IMR-90 (cell line): ENCODE measurements at regions not wholly inside any gene's neighbourhood (a gene's known extent, or its start where the extent isn't known, plus 50 kb on each side); places are given as distances from the start of the nearest gene placed in this dataset.

Experiments used
- ATAC-seq: fragments of 200-7000 bp; cut with Tn5 transposase; 2 replicates; pipeline ENCODE4 v1.9.1; 2020; ENCODE audit warnings: low read depth, mild to moderate bottlenecking, moderate library complexity
- BruUV-seq: library from RNA; stranded (reverse); fragments of 400-500 nt; replicated peaks from 2 replicates; lab custom pipeline; 2021; lab: Mats Ljungman, UMichigan
- CTCF ChIA-PET: fragments of 300-600 bp; formaldehyde crosslinking; extraction: SDS; loops from one replicate; lab custom pipeline; 2021; ENCODE audit warnings: antibody characterized with exemption; lab: Yijun Ruan, JAX
- POLR2A ChIA-PET: fragments of 300-600 bp; sonication (Branson Sonifier 250); formaldehyde crosslinking; loops from one replicate; lab custom pipeline; 2022; ENCODE audit warnings: antibody characterized with exemption; ENCODE audit not compliant: unreplicated experiment; lab: Charles Lee
- DNase-seq: peaks from one replicate; pipeline ENCODE4 v3.0.0; 2013
- H2AFZ ChIP-seq: replicated peaks from 2 replicates; pipeline ENCODE3; 2013; ENCODE audit warnings: low read length, mild to moderate bottlenecking; ENCODE audit not compliant: poor library complexity
- H2AK5ac ChIP-seq: 2 replicates; pipeline ENCODE4 v1.6.1; 2013; ENCODE audit warnings: low read depth, low read length, inconsistent platforms
- H2AK9ac ChIP-seq: replicated peaks from 2 replicates; pipeline ENCODE3; 2013; ENCODE audit warnings: mild to moderate bottlenecking, low read depth, low read length, moderate library complexity; ENCODE audit not compliant: poor library complexity
- H2BK120ac ChIP-seq: 2 replicates; pipeline ENCODE4 v1.6.1; 2013; ENCODE audit warnings: low read depth, low read length, inconsistent platforms
- H2BK15ac ChIP-seq: 3 replicates; pipeline ENCODE4 v1.6.1; 2013; ENCODE audit warnings: low read depth, low read length, inconsistent platforms
- H2BK20ac ChIP-seq: 2 replicates; pipeline ENCODE4 v1.6.1; 2013; ENCODE audit warnings: low read depth, mild to moderate bottlenecking, inconsistent platforms, low read length, moderate library complexity
- H2BK5ac ChIP-seq: 2 replicates; pipeline ENCODE4 v1.6.1; 2013; ENCODE audit warnings: mild to moderate bottlenecking, low read depth, low read length, inconsistent platforms; ENCODE audit not compliant: poor library complexity, severe bottlenecking
- H3K14ac ChIP-seq: replicated peaks from 2 replicates; pipeline ENCODE4 v1.6.1; 2013; ENCODE audit warnings: low read depth, low read length, inconsistent platforms
- H3K18ac ChIP-seq: 2 replicates; pipeline ENCODE4 v1.6.1; 2013; ENCODE audit warnings: low read depth, low read length, control low read depth
- H3K23ac ChIP-seq: 2 replicates; pipeline ENCODE4 v1.6.1; 2013; ENCODE audit warnings: low read depth, low read length, inconsistent platforms
- H3K27ac ChIP-seq: 2 replicates; pipeline ENCODE4 v1.5.1; 2013; ENCODE audit warnings: mild to moderate bottlenecking, control low read depth, low read length; ENCODE audit not compliant: insufficient read depth
- H3K27me3 ChIP-seq: 2 replicates; pipeline ENCODE4 v1.6.1; 2013; ENCODE audit warnings: low read length; ENCODE audit not compliant: control insufficient read depth, insufficient read depth
- H3K36me3 ChIP-seq: 2 replicates; pipeline ENCODE4 v1.6.1; 2013; ENCODE audit warnings: low read length, mixed read lengths; ENCODE audit not compliant: control insufficient read depth, insufficient read depth
- H3K4ac ChIP-seq: 2 replicates; pipeline ENCODE4 v1.6.1; 2013; ENCODE audit warnings: low read depth, low read length, inconsistent platforms
- H3K4me1 ChIP-seq: 2 replicates; pipeline ENCODE4 v1.6.1; 2013; ENCODE audit warnings: low read length, mixed read lengths; ENCODE audit not compliant: control insufficient read depth, insufficient read depth
- H3K4me2 ChIP-seq: 2 replicates; pipeline ENCODE4 v1.6.1; 2013; ENCODE audit warnings: low read depth, mild to moderate bottlenecking, control low read depth, low read length, moderate library complexity
- H3K4me3 ChIP-seq: 2 replicates; pipeline ENCODE4 v1.5.1; 2013; ENCODE audit warnings: low read depth, mild to moderate bottlenecking, control low read depth, low read length, moderate library complexity; ENCODE audit not compliant: insufficient read depth
- H3K56ac ChIP-seq: 2 replicates; pipeline ENCODE4 v1.6.1; 2013; ENCODE audit warnings: low read length, inconsistent platforms; ENCODE audit not compliant: insufficient read depth; ENCODE audit errors: extremely low read depth
- H3K79me1 ChIP-seq, 2 experiments: 2 replicates each; pipeline ENCODE4 v1.6.1; 2013; ENCODE audit warnings: low read length in 2 of 2, inconsistent platforms in 1 of 2, low read depth in 1 of 2
- H3K9ac ChIP-seq: 2 replicates; pipeline ENCODE4 v1.6.1; 2013; ENCODE audit warnings: low read depth, low read length, control low read depth
- H3K9me1 ChIP-seq: 2 replicates; pipeline ENCODE4 v1.6.1; 2013; ENCODE audit warnings: low read length, inconsistent platforms; ENCODE audit not compliant: insufficient read depth
- H3K9me3 ChIP-seq: 2 replicates; pipeline ENCODE4 v1.6.1; 2013; ENCODE audit warnings: low read length; ENCODE audit not compliant: control insufficient read depth, insufficient read depth
- H4K20me1 ChIP-seq: 2 replicates; pipeline ENCODE4 v1.6.1; 2013; ENCODE audit warnings: low read length, inconsistent platforms; ENCODE audit not compliant: insufficient read depth
- H4K5ac ChIP-seq: 2 replicates; pipeline ENCODE4 v1.6.1; 2013; ENCODE audit warnings: mild to moderate bottlenecking, low read depth, low read length, control low read depth
- H4K8ac ChIP-seq, 2 experiments: 2 replicates each; pipeline ENCODE4 v1.6.1; 2013; ENCODE audit warnings: low read depth in 2 of 2, low read length in 2 of 2, control low read depth in 1 of 2, inconsistent platforms in 1 of 2
- H4K91ac ChIP-seq: 2 replicates; pipeline ENCODE4 v1.6.1; 2013; ENCODE audit warnings: low read depth, low read length, inconsistent platforms; ENCODE audit not compliant: insufficient read depth
- BHLHE40 ChIP-seq: fragments of 150-350 bp; IDR thresholded peaks from 2 replicates; pipeline ENCODE4 v1.6.1; 2016; ENCODE audit warnings: mild to moderate bottlenecking, low read depth, low read length
- CEBPB ChIP-seq: IDR thresholded peaks from 2 replicates; pipeline ENCODE4 v1.6.1; 2012; ENCODE audit warnings: low read depth, low read length, improper control_type of control experiment
- CHD1 ChIP-seq: IDR thresholded peaks from 2 replicates; pipeline ENCODE4 v1.6.1; 2012; ENCODE audit warnings: low read depth, low read length, improper control_type of control experiment
- ELK1 ChIP-seq: fragments of 150-350 bp; IDR thresholded peaks from 2 replicates; pipeline ENCODE4 v1.6.1; 2016; ENCODE audit warnings: low read depth, mild to moderate bottlenecking, low read length, moderate library complexity, borderline replicate concordance
- MAFK ChIP-seq: IDR thresholded peaks from 2 replicates; pipeline ENCODE4 v1.6.1; 2012; ENCODE audit warnings: low read depth, low read length, improper control_type of control experiment
- MAZ ChIP-seq: IDR thresholded peaks from 2 replicates; pipeline ENCODE4 v1.6.1; 2012; ENCODE audit warnings: low read depth, mild to moderate bottlenecking, low read length, improper control_type of control experiment, moderate library complexity, borderline replicate concordance
- MXI1 ChIP-seq: IDR thresholded peaks from 2 replicates; pipeline ENCODE4 v1.6.1; 2012; ENCODE audit warnings: low read depth, mild to moderate bottlenecking, low read length, moderate library complexity, borderline replicate concordance
- NFE2L2 ChIP-seq: fragments of 150-350 bp; IDR thresholded peaks from 2 replicates; pipeline ENCODE4 v1.6.1; 2016; ENCODE audit warnings: low read depth, mild to moderate bottlenecking, low read length
- RAD21 ChIP-seq: IDR thresholded peaks from 2 replicates; pipeline ENCODE4 v1.6.1; 2012; ENCODE audit warnings: low read length, improper control_type of control experiment
- RCOR1 ChIP-seq: IDR thresholded peaks from 2 replicates; pipeline ENCODE4 v1.6.1; 2012; ENCODE audit warnings: mild to moderate bottlenecking, low read length, improper control_type of control experiment; ENCODE audit not compliant: insufficient replicate concordance
- RFX5 ChIP-seq: IDR thresholded peaks from 2 replicates; pipeline ENCODE4 v1.8.0; 2012; ENCODE audit warnings: low read depth, mild to moderate bottlenecking, low read length, moderate library complexity
- SMC3 ChIP-seq: fragments of 150-350 bp; IDR thresholded peaks from 2 replicates; pipeline ENCODE4 v1.6.1; 2016; ENCODE audit warnings: low read depth, mild to moderate bottlenecking, antibody characterized with exemption, low read length, moderate library complexity
- USF2 ChIP-seq: fragments of 150-350 bp; IDR thresholded peaks from 2 replicates; pipeline ENCODE4 v1.6.1; 2017; ENCODE audit warnings: mild to moderate bottlenecking, antibody characterized with exemption, low read length, low read depth
- WGBS, 2 experiments: methylation state at CpG; one replicate each; pipeline versions ENCODE4 v1.1.5 to v1.1.7; 2013; ENCODE audit warnings: missing lambda C conversion rate in 2 of 2; ENCODE audit not compliant: insufficient read length in 1 of 2; ENCODE audit errors: extremely low coverage in 2 of 2; 5-methylcytosine and 5-hydroxymethylcytosine counted together
- dilution Hi-C: fragments of 300-500 bp; cut with HindIII; formaldehyde crosslinking; loops from one replicate; pipeline ENCODE4 v1.14.3; 2018; ENCODE audit warnings: low sequenced_read_pairs; ENCODE audit not compliant: unreplicated experiment
- in situ Hi-C: fragments of 300-500 bp; cut with MboI; formaldehyde crosslinking; loops from 3 replicates; pipeline ENCODE4 v1.14.3; 2019; ENCODE audit warnings: low sequenced_read_pairs, inconsistent platforms, mixed read lengths
- intact Hi-C: fragments of 100-400 bp; cut with micrococcal nuclease; formaldehyde crosslinking; loops from 2 replicates; pipeline ENCODE4 v1.10.0; 2022

- no peak overlapping the region for H2BK120ac ChIP-seq
- H3K4me1 ChIP-seq, result no peaks in the 10 kb centered on the region
- H3K23ac ChIP-seq, result no peak overlapping the region
- no peak overlapping the region for H3K9ac ChIP-seq
- dilution Hi-C loops, result no loop called here
- H4K8ac ChIP-seq, result no peak overlapping the region
- no peak overlapping the region for H2AK9ac ChIP-seq
- no peak overlapping the region for H2AFZ ChIP-seq
- no peaks in the 10 kb centered on the region for H3K27me3 ChIP-seq
- no peak overlapping the region for H2BK15ac ChIP-seq
- no peak for ATAC-seq
- no peak overlapping the region for H2AK5ac ChIP-seq
- H3K9me3 ChIP-seq, result peaks cover 20% of the 10 kb centered on the region
- H3K79me1 ChIP-seq, result no peaks in the 10 kb centered on the region
- no peak for DNase-seq
- no peak overlapping the region for H3K4me3 ChIP-seq
- H2BK20ac ChIP-seq, result no peak overlapping the region
- intact Hi-C loops, result no loop called here
- H3K18ac ChIP-seq, result no peak overlapping the region
- TF ChIP-seq RFX5 (no peak), CEBPB (no peak), ELK1 (no peak), BHLHE40 (no peak), MXI1 (no peak), NFE2L2 (no peak), SMC3 (no peak), RAD21 (no peak), CHD1 (no peak), MAFK (no peak), RCOR1 (no peak), MAZ (no peak), USF2 (no peak)
- no CpG with 5 or more reads among the region's 2 CpGs for WGBS, 2 experiments
- BruUV-seq, result no TSS peak
- H3K56ac ChIP-seq, result no peak overlapping the region
- no peak overlapping the region for H2BK5ac ChIP-seq
- POLR2A ChIA-PET, result no interaction called here
- CTCF ChIA-PET, result no interaction called here
- no peak overlapping the region for H4K5ac ChIP-seq
- no peaks in the 10 kb centered on the region for H3K9me1 ChIP-seq
- H4K20me1 ChIP-seq, result no peaks in the 10 kb centered on the region
- no peak overlapping the region for H4K91ac ChIP-seq
- no peak overlapping the region for H3K4ac ChIP-seq
- in situ Hi-C loops, result no loop called here
- no peak overlapping the region for H3K4me2 ChIP-seq
- H3K27ac ChIP-seq, result no peak overlapping the region
- H3K14ac ChIP-seq, result no peak overlapping the region
- H3K36me3 ChIP-seq, result no peaks in the 10 kb centered on the region
Measured at GRCh38 chr20:54848984-54849538, 373.7 kb downstream of the DOK5 start.
